ENCODE measurements at regions not wholly inside any gene's neighbourhood (a gene's known extent, or its start where the extent isn't known, plus 50 kb on each side); places are given as distances from the start of the nearest gene placed in this dataset.

- TF ChIP-seq POLR2A (IDR thresholded peaks at IDR 0.05), result no peak
- TF ChIP-seq, protein P1, sequence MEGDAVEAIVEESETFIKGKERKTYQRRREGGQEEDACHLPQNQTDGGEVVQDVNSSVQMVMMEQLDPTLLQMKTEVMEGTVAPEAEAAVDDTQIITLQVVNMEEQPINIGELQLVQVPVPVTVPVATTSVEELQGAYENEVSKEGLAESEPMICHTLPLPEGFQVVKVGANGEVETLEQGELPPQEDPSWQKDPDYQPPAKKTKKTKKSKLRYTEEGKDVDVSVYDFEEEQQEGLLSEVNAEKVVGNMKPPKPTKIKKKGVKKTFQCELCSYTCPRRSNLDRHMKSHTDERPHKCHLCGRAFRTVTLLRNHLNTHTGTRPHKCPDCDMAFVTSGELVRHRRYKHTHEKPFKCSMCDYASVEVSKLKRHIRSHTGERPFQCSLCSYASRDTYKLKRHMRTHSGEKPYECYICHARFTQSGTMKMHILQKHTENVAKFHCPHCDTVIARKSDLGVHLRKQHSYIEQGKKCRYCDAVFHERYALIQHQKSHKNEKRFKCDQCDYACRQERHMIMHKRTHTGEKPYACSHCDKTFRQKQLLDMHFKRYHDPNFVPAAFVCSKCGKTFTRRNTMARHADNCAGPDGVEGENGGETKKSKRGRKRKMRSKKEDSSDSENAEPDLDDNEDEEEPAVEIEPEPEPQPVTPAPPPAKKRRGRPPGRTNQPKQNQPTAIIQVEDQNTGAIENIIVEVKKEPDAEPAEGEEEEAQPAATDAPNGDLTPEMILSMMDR (IDR thresholded peaks at IDR 0.05), result no peak
These were observed 180.7 kb upstream of the DDHD1 start for GRCh38 chr14:53333809-53334208.
